H9 (cell line): ENCODE measurements at regions not wholly inside any gene's neighbourhood (a gene's known extent, or its start where the extent isn't known, plus 50 kb on each side); places are given as distances from the start of the nearest gene placed in this dataset.

Source experiments
- DNase-seq: peaks from one replicate; pipeline ENCODE4 v3.0.0-alpha.2; 2017
- H2AFZ ChIP-seq: one replicate; pipeline ENCODE4 v1.6.1; 2013; ENCODE audit warnings: mild to moderate bottlenecking, low read length, control low read depth, moderate library complexity
- H2AK5ac ChIP-seq: 2 replicates; pipeline ENCODE4 v1.6.1; 2013; ENCODE audit warnings: low read length, control low read depth, mixed read lengths; ENCODE audit not compliant: insufficient read length
- H2BK120ac ChIP-seq: one replicate; pipeline ENCODE4 v1.6.1; 2013; ENCODE audit warnings: low read depth, mild to moderate bottlenecking, low read length, control low read depth, inconsistent platforms; ENCODE audit not compliant: poor library complexity, severe bottlenecking
- H2BK12ac ChIP-seq: 2 replicates; pipeline ENCODE4 v1.6.1; 2013; ENCODE audit warnings: low read length, control low read depth, mixed read lengths, low read depth; ENCODE audit not compliant: insufficient read length
- H2BK15ac ChIP-seq: 2 replicates; pipeline ENCODE4 v1.6.1; 2013; ENCODE audit warnings: low read depth, low read length, control low read depth
- H2BK20ac ChIP-seq: one replicate; pipeline ENCODE4 v1.6.1; 2013; ENCODE audit warnings: low read depth, mild to moderate bottlenecking, low read length, control low read depth, inconsistent platforms; ENCODE audit not compliant: poor library complexity, severe bottlenecking
- H2BK5ac ChIP-seq: 2 replicates; pipeline ENCODE4 v1.6.1; 2013; ENCODE audit warnings: low read length, control low read depth, mixed read lengths; ENCODE audit not compliant: insufficient read length
- H3K14ac ChIP-seq: 2 replicates; pipeline ENCODE4 v1.6.1; 2013; ENCODE audit warnings: low read length, control low read depth; ENCODE audit not compliant: insufficient read depth
- H3K18ac ChIP-seq: 2 replicates; pipeline ENCODE4 v1.6.1; 2013; ENCODE audit warnings: low read depth, mild to moderate bottlenecking, mixed read lengths, low read length, control low read depth; ENCODE audit not compliant: insufficient read length
- H3K23ac ChIP-seq: 2 replicates; pipeline ENCODE4 v1.6.1; 2013; ENCODE audit warnings: low read length, control low read depth, mixed read lengths, low read depth; ENCODE audit not compliant: insufficient read length
- H3K23me2 ChIP-seq: 2 replicates; pipeline ENCODE4 v1.6.1; 2013; ENCODE audit warnings: low read depth, mild to moderate bottlenecking, mixed read lengths, low read length, control low read depth; ENCODE audit not compliant: insufficient read length, poor library complexity, severe bottlenecking
- H3K27ac ChIP-seq: 2 replicates; pipeline ENCODE4 v1.5.1; 2013; ENCODE audit warnings: low read length, control low read depth, mixed read lengths, low read depth; ENCODE audit not compliant: insufficient read length
- H3K27me3 ChIP-seq: 2 replicates; pipeline ENCODE4 v1.6.1; 2013; ENCODE audit warnings: low read length, control low read depth, inconsistent platforms; ENCODE audit not compliant: insufficient read depth
- H3K4ac ChIP-seq: 2 replicates; pipeline ENCODE4 v1.6.1; 2013; ENCODE audit warnings: low read depth, mild to moderate bottlenecking, control low read depth, inconsistent platforms, low read length, moderate library complexity
- H3K4me1 ChIP-seq: 2 replicates; pipeline ENCODE4 v1.6.1; 2013; ENCODE audit warnings: low read length, control low read depth, inconsistent platforms; ENCODE audit not compliant: insufficient read depth
- H3K4me2 ChIP-seq: 2 replicates; pipeline ENCODE4 v1.6.1; 2013; ENCODE audit warnings: low read length, control low read depth, mixed read lengths; ENCODE audit not compliant: insufficient read length, insufficient read depth
- H3K56ac ChIP-seq: 2 replicates; pipeline ENCODE4 v1.6.1; 2013; ENCODE audit warnings: low read depth, mild to moderate bottlenecking, mixed read lengths, low read length, control low read depth; ENCODE audit not compliant: insufficient read length
- H3K79me1 ChIP-seq: 2 replicates; pipeline ENCODE4 v1.6.1; 2013; ENCODE audit warnings: low read depth, mild to moderate bottlenecking, moderate library complexity, low read length, control low read depth, inconsistent platforms; ENCODE audit not compliant: insufficient read depth, poor library complexity, severe bottlenecking
- H3K79me2 ChIP-seq: 2 replicates; pipeline ENCODE4 v1.6.1; 2013; ENCODE audit warnings: low read length, control low read depth, inconsistent platforms; ENCODE audit not compliant: insufficient read depth
- H3K9ac ChIP-seq: 2 replicates; pipeline ENCODE4 v1.6.1; 2013; ENCODE audit warnings: low read length, control low read depth, mixed read lengths; ENCODE audit not compliant: insufficient read length; ENCODE audit errors: extremely low read depth
- H3K9me3 ChIP-seq: one replicate; pipeline ENCODE4 v1.6.1; 2013; ENCODE audit warnings: low read depth, low read length, inconsistent platforms; ENCODE audit not compliant: control insufficient read depth
- H3T11ph ChIP-seq: one replicate; pipeline ENCODE4 v1.6.1; 2013; ENCODE audit warnings: mild to moderate bottlenecking, low read length, control low read depth, inconsistent platforms
- H4K20me1 ChIP-seq: one replicate; pipeline ENCODE4 v1.6.1; 2013; ENCODE audit not compliant: control insufficient read depth, insufficient read length, insufficient read depth
- H4K5ac ChIP-seq: 2 replicates; pipeline ENCODE4 v1.6.1; 2013; ENCODE audit warnings: low read depth, mild to moderate bottlenecking, mixed read lengths, low read length, control low read depth; ENCODE audit not compliant: insufficient read length
- H4K8ac ChIP-seq: replicated peaks from 2 replicates; pipeline ENCODE4 v1.6.1; 2013; ENCODE audit warnings: low read length, control low read depth, mixed read lengths, low read depth; ENCODE audit not compliant: insufficient read length
- H4K91ac ChIP-seq: 2 replicates; pipeline ENCODE4 v1.6.1; 2013; ENCODE audit warnings: low read depth, mild to moderate bottlenecking, moderate library complexity, mixed read lengths, low read length, control low read depth; ENCODE audit not compliant: insufficient read length
- H3K27ac Mint-ChIP-seq, 3 experiments: 2 replicates in 2 of 3; 3 replicates in 1 of 3; pipeline ENCODE4 v1.8.0; 2020 to 2021; ENCODE audit warnings: mixed read lengths in 3 of 3, mild to moderate bottlenecking in 1 of 3, moderate library complexity in 1 of 3
- H3K27me3 Mint-ChIP-seq: 2 replicates; pipeline ENCODE4 v1.8.0; 2021; ENCODE audit warnings: low read depth, mild to moderate bottlenecking, moderate library complexity, mixed read lengths
- H3K36me3 Mint-ChIP-seq, 3 experiments: 2 replicates in 2 of 3; 3 replicates in 1 of 3; pipeline ENCODE4 v1.8.0; 2020 to 2021; ENCODE audit warnings: low read depth in 3 of 3, mixed read lengths in 3 of 3; ENCODE audit not compliant: insufficient read depth in 1 of 3
- H3K4me1 Mint-ChIP-seq, 2 experiments: 2 replicates each; pipeline ENCODE4 v1.8.0; 2020; ENCODE audit warnings: mixed read lengths in 2 of 2
- H3K4me3 Mint-ChIP-seq, 2 experiments: 2 replicates in 1 of 2; 3 replicates in 1 of 2; pipeline ENCODE4 v1.8.0; 2020 to 2021; ENCODE audit warnings: mild to moderate bottlenecking in 2 of 2, mixed read lengths in 2 of 2, moderate library complexity in 1 of 2
- H3K9me3 Mint-ChIP-seq, 2 experiments: 2 replicates in 1 of 2; 3 replicates in 1 of 2; pipeline ENCODE4 v1.8.0; 2020; ENCODE audit warnings: mild to moderate bottlenecking in 2 of 2, mixed read lengths in 2 of 2, moderate library complexity in 1 of 2
- CTCF ChIP-seq: fragments of 200-600 bp; sonication (generic); conservative IDR thresholded peaks from 3 replicates; pipeline ENCODE4 v1.8.0; 2021; ENCODE audit warnings: antibody characterized with exemption, mild to moderate bottlenecking
- WGBS: extraction: QIAGEN DNeasy Blood & Tissue Kit; methylation state at CpG from one replicate; pipeline ENCODE4 v1.1.7; 2013; ENCODE audit warnings: missing lambda C conversion rate, low lambda C conversion rate, mixed read lengths; ENCODE audit not compliant: insufficient read length; ENCODE audit errors: extremely low coverage; 5-methylcytosine and 5-hydroxymethylcytosine counted together

- H3K9me3 Mint-ChIP-seq: peaks cover under 1 to 5% of the 10 kb centered on the region in 2 experiments; a peak in 3 of 5 replicates
- H3K79me2 ChIP-seq: no peaks in the 10 kb centered on the region
- H3K23ac ChIP-seq: no peak overlapping the region
- H3K4me1 ChIP-seq: no peaks in the 10 kb centered on the region
- no peak overlapping the region for H3K27ac ChIP-seq
- no peak for DNase-seq
- H3K18ac ChIP-seq: no peak overlapping the region
- no peak overlapping the region for H2AK5ac ChIP-seq
- no peak overlapping the region for H4K8ac ChIP-seq
- no peak overlapping the region for H3K9ac ChIP-seq
- H2AFZ ChIP-seq: no peak overlapping the region
- no peak overlapping the region for H3K4me3 Mint-ChIP-seq
- TF ChIP-seq CTCF: no peak
- no peaks in the 10 kb centered on the region for H3K27me3 ChIP-seq
- no peak overlapping the region for H2BK120ac ChIP-seq
- H3K79me1 ChIP-seq: no peaks in the 10 kb centered on the region
- H3K27ac Mint-ChIP-seq: no peak overlapping the region
- H3K23me2 ChIP-seq: no peaks in the 10 kb centered on the region
- no peak overlapping the region for H2BK20ac ChIP-seq
- H3K36me3 Mint-ChIP-seq: no peaks in the 10 kb centered on the region
- no peak overlapping the region for H4K91ac ChIP-seq
- H3K4me1 Mint-ChIP-seq: no peaks in the 10 kb centered on the region
- no peak overlapping the region for H3K56ac ChIP-seq
- H2BK12ac ChIP-seq: no peak overlapping the region
- H4K20me1 ChIP-seq: no peaks in the 10 kb centered on the region
- no peak overlapping the region for H3K4me2 ChIP-seq
- no peak overlapping the region for H3K14ac ChIP-seq
- H3K27me3 Mint-ChIP-seq: no peaks in the 10 kb centered on the region
- no peak overlapping the region for H2BK15ac ChIP-seq
- no peak overlapping the region for H3T11ph ChIP-seq
- H4K5ac ChIP-seq: no peak overlapping the region
- H3K9me3 ChIP-seq: no peaks in the 10 kb centered on the region
- no CpG with 5 or more reads among the region's 3 CpGs for WGBS
- H2BK5ac ChIP-seq: no peak overlapping the region
- no peak overlapping the region for H3K4ac ChIP-seq
Measured at GRCh38 chr14:56463271-56463890, 116.2 kb upstream of the TMEM260 start.
